RPMI8226 (cell line): ENCODE measurements at regions not wholly inside any gene's neighbourhood (a gene's known extent, or its start where the extent isn't known, plus 50 kb on each side); places are given as distances from the start of the nearest gene placed in this dataset.
"Not testable (repeated sequence)": the region's sequence is repeated elsewhere in the genome, so short reads cannot be mapped to it uniquely, and the experiment has no call there.

Experiments used
- DNase-seq: peaks from one replicate; pipeline ENCODE4 v3.0.0-alpha.2; 2015

GRCh38 chr17:71176928-71177443, 943.8 kb upstream of the SOX9 start:
- DNase-seq, result no peak

GRCh38 chr17:71180801-71181385, 939.9 kb upstream of the SOX9 start:
- DNase-seq, result no peak

- no peak for DNase-seq
Observed at GRCh38 chr17:71183066-71183660, 937.7 kb upstream of the SOX9 start.

GRCh38 chr17:71184716-71185115, 936.1 kb upstream of the SOX9 start:
- no peak for DNase-seq

- DNase-seq, result no peak
Observed at GRCh38 chr17:71187145-71187878, 933.5 kb upstream of the SOX9 start.

- no peak for DNase-seq
Observed at GRCh38 chr17:71188811-71189492, 931.9 kb upstream of the SOX9 start.

- no peak for DNase-seq
Observed at GRCh38 chr17:71189493-71189831, 931.4 kb upstream of the SOX9 start.

- no peak for DNase-seq
Observed at GRCh38 chr17:71192039-71192555, 928.7 kb upstream of the SOX9 start.

- no peak for DNase-seq
Observed at GRCh38 chr17:71192848-71193247, 928.0 kb upstream of the SOX9 start.

- DNase-seq, result no peak
Observed at GRCh38 chr17:71200597-71200996, 920.2 kb upstream of the SOX9 start.

- DNase-seq, result no peak
Observed at GRCh38 chr17:71201639-71202038, 919.2 kb upstream of the SOX9 start.

- no peak for DNase-seq
Observed at GRCh38 chr17:71202449-71202848, 918.4 kb upstream of the SOX9 start.

GRCh38 chr17:71203953-71204352, 916.9 kb upstream of the SOX9 start:
- no peak for DNase-seq

GRCh38 chr17:71205951-71206350, 914.9 kb upstream of the SOX9 start:
- DNase-seq, result not testable (repeated sequence)

- DNase-seq, result no peak
Observed at GRCh38 chr17:71208111-71208704, 912.6 kb upstream of the SOX9 start.

- DNase-seq, result no peak
Observed at GRCh38 chr17:71213936-71214335, 906.9 kb upstream of the SOX9 start.

GRCh38 chr17:71217769-71218168, 903.1 kb upstream of the SOX9 start:
- DNase-seq, result no peak

- no peak for DNase-seq
Observed at GRCh38 chr17:71224824-71225575, 895.8 kb upstream of the SOX9 start.

GRCh38 chr17:71227841-71228240, 893.0 kb upstream of the SOX9 start:
- no peak for DNase-seq

- DNase-seq, result no peak
Observed at GRCh38 chr17:71229070-71229469, 891.8 kb upstream of the SOX9 start.

- no peak for DNase-seq
Observed at GRCh38 chr17:71232801-71233559, 887.8 kb upstream of the SOX9 start.

- DNase-seq, result no peak
Observed at GRCh38 chr17:71234349-71234748, 886.5 kb upstream of the SOX9 start.
